ENCODE measurements at regions not wholly inside any gene's neighbourhood (a gene's known extent, or its start where the extent isn't known, plus 50 kb on each side); places are given as distances from the start of the nearest gene placed in this dataset.
"Not testable (repeated sequence)": the region's sequence is repeated elsewhere in the genome, so short reads cannot be mapped to it uniquely, and the experiment has no call there.

DNA sequence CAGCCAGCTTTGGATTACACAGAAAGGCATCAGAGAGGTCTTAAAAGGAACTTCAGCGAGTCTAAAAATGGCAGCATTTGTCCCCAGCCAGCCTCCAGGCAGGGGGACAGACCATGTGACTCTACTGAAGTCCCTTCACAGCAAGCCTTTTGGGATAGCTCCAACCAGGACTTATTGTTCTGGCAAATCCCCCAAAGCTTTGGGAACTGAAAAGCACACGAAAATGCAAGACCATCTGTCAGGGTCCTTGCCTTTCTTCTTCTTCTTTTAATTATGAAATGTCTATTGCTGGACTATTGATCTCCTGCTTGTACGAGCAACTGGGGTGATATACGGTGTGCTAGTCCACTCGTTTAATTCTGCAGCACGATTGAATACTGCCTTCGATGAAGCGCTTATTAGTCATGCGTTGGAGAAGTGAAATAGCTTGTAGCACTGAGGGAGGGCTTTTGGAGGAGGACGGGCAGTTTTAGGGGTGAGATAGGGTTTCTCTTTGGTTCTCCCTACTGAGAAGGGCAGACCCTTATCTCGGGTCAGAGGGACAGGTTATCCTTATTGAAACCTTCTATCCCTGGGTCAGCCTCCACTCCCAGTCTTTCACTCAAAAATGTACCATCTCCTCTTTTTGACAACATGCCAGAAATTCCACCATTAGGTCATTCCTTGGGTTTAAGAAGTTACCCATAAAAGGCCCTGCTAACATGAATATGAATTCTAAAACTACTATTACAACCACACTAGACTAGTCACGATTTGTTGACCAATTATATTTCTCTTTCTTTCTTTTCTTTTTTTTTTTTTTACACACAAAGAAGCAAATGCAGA is 416.4 kb downstream of the MIAT start:
- H3K27me3 ChIP-seq (ENCODE audit: control insufficient read depth, insufficient read depth, low read length) = peaks cover 18% of the 10 kb centered on the region
- TF ChIP-seq, protein P1, sequence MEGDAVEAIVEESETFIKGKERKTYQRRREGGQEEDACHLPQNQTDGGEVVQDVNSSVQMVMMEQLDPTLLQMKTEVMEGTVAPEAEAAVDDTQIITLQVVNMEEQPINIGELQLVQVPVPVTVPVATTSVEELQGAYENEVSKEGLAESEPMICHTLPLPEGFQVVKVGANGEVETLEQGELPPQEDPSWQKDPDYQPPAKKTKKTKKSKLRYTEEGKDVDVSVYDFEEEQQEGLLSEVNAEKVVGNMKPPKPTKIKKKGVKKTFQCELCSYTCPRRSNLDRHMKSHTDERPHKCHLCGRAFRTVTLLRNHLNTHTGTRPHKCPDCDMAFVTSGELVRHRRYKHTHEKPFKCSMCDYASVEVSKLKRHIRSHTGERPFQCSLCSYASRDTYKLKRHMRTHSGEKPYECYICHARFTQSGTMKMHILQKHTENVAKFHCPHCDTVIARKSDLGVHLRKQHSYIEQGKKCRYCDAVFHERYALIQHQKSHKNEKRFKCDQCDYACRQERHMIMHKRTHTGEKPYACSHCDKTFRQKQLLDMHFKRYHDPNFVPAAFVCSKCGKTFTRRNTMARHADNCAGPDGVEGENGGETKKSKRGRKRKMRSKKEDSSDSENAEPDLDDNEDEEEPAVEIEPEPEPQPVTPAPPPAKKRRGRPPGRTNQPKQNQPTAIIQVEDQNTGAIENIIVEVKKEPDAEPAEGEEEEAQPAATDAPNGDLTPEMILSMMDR (IDR thresholded peaks at IDR 0.05; ENCODE audit: insufficient read depth, low read length, poor library complexity, severe bottlenecking) = no peak
- DNase-seq (ENCODE audit: low read depth) = no peak

DNA sequence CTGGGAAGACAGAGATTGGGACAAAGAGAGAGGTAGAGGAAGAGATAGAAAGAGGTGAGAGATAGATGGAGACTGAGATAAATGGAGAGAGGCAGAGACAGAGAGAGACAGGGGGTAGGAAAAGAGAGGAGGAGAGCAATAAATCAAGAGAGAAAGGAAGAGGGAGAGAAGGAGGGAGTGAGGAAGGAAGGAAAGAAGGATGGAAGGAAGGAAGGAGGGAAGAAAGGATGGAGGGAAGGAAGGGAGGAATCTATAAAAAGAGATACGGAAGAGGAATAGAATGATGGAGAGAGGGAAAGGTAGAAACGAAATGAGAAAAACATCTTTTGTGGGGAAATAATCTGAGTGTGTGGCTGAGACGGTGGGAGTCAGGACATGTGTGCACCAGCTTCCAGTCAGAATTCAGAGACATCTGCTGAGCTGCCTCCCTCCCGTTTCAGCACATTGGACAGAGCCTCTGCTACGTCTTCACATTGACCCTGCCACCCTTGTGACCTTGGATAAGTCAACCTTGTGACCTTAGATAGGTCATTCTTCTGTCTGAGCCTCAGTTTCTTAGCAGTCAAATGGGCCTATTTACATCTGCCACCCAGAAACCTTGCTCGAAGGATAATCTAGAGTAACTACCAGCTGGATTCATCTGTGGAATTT is 417.8 kb downstream of the MIAT start:
- no peak for DNase-seq (ENCODE audit: low read depth)
- peaks cover 20% of the 10 kb centered on the region for H3K27me3 ChIP-seq (ENCODE audit: control insufficient read depth, insufficient read depth, low read length)
- H3K36me3 ChIP-seq (ENCODE audit: control insufficient read depth, insufficient read depth, low read length) = no peaks in the 10 kb centered on the region
- TF ChIP-seq, protein P1 (IDR thresholded peaks at IDR 0.05; ENCODE audit: insufficient read depth, low read length, poor library complexity, severe bottlenecking) = no peak
- no peak overlapping the region for H3K4me3 ChIP-seq (ENCODE audit: low read depth, low read length)

More for the DNA sequence above, 416.4 kb downstream of the MIAT start:
- H3K36me3 ChIP-seq (ENCODE audit: control insufficient read depth, insufficient read depth, low read length) = no peaks in the 10 kb centered on the region
- no peak overlapping the region for H3K4me3 ChIP-seq (ENCODE audit: low read depth, low read length)

DNA sequence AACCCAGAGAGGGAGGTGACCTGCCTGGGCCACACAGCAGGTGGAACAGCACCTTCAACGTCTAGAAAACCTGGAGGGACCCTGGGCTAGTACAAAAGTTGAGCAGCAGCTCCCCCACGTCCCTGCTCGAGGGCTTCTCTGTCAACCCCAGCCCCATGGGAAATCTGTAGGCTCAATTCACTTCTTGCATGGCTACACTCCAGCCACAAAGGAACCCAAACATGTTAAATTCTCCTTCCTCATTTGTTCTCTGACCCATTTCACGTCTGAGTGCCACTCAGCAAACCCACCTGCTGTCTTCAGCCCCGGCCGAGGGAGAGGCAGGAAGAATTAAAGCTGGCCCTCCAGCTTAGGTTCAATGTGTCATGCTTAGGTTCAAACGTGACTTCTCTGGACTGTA is 418.5 kb downstream of the MIAT start:
- TF ChIP-seq, protein P1 (IDR thresholded peaks at IDR 0.05; ENCODE audit: insufficient read depth, low read length, poor library complexity, severe bottlenecking) = no peak
- no peaks in the 10 kb centered on the region for H3K36me3 ChIP-seq (ENCODE audit: control insufficient read depth, insufficient read depth, low read length)
- no peak for DNase-seq (ENCODE audit: low read depth)
- H3K4me3 ChIP-seq (ENCODE audit: low read depth, low read length) = no peak overlapping the region
- peaks cover 23% of the 10 kb centered on the region for H3K27me3 ChIP-seq (ENCODE audit: control insufficient read depth, insufficient read depth, low read length)

DNA sequence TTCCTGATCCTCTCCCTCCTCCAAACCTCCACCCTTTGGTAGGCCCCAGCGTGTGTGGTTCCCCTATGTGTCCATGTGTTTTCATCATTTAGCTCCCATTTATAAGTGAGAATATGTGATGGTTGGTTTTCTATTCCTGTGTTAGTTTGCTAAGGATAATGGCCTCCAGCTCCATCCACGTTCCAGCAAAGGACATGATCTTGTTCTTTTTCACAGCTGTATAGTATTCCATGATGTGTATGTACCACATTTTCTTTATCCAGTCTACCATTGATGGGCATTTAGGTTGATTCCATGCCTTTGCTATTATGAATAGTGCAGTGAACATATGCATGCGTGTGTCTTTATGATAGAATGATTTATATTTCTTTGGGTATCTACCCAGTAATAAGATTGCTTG is 420.7 kb downstream of the MIAT start:
- peaks cover 27% of the 10 kb centered on the region for H3K27me3 ChIP-seq (ENCODE audit: control insufficient read depth, insufficient read depth, low read length)
- not testable (repeated sequence) for H3K36me3 ChIP-seq (ENCODE audit: control insufficient read depth, insufficient read depth, low read length); DNase-seq (ENCODE audit: low read depth); H3K4me3 ChIP-seq (ENCODE audit: low read depth, low read length)

DNA sequence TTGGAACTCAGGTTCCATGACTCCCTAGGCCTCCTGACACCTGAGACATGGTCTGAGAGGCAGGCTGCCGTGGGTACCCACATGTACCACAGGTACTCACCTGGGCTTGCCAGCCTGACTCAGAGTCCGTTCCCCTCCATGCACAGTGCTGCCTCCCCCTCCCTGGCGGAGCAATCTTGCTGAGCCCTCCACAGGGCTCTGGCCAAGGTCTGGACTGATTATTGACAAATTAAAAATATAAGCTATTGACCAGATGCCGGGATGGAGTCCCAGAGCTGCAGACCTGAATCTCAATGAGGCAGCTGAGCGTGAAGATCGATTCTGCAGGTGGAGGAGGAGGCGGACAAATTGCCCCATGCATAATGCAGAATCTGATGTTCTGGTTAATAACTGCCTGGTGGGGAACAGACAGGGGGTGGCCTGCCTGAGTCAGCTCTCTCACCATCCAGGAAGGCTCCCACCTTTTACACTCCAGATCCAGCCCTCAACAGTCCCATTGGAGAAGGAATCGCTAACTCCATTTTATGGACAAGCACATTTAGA is 422.7 kb downstream of the MIAT start:
- Histone ChIP-seq H3K4me3 (ENCODE audit: low read depth, low read length) (no peak overlapping the region), H3K36me3 (ENCODE audit: control insufficient read depth, insufficient read depth, low read length) (no peaks in the 10 kb centered on the region), H3K27me3 (ENCODE audit: control insufficient read depth, insufficient read depth, low read length) (peaks cover 23% of the 10 kb centered on the region)
- no peak for DNase-seq (ENCODE audit: low read depth)
- TF ChIP-seq, protein P1 (IDR thresholded peaks at IDR 0.05; ENCODE audit: insufficient read depth, low read length, poor library complexity, severe bottlenecking) = no peak

DNA sequence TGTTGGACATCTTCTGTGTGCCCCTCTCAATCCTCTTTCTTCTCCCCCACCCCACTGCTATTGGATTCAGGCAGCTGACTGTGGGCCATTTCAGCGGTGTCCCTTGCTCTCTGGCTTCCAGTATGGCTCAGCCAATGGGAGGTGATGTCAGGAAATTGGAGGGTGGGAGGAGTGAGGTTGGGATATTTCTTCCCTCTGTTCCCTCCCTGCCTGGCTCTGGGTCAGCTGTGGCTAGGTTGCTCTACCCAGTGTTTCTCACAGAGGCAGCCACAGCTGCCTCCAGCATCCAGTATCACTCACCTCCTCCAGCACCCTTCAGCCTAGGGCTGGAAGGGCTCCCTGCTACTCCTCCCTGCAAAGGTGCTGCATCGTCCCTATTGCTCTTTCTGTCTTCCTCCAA is 423.5 kb downstream of the MIAT start:
- no peak for DNase-seq (ENCODE audit: low read depth)
- TF ChIP-seq, protein P1 (IDR thresholded peaks at IDR 0.05; ENCODE audit: insufficient read depth, low read length, poor library complexity, severe bottlenecking) = no peak

More for the DNA sequence above, 423.5 kb downstream of the MIAT start:
- Histone ChIP-seq H3K27me3 (ENCODE audit: control insufficient read depth, insufficient read depth, low read length) (peaks cover 19% of the 10 kb centered on the region), H3K36me3 (ENCODE audit: control insufficient read depth, insufficient read depth, low read length) (no peaks in the 10 kb centered on the region), H3K4me3 (ENCODE audit: low read depth, low read length) (no peak overlapping the region)

Measured in kidney epithelial cell (primary cell).